ENCODE measurements at regions not wholly inside any gene's neighbourhood (a gene's known extent, or its start where the extent isn't known, plus 50 kb on each side); places are given as distances from the start of the nearest gene placed in this dataset.

- no peaks in the 10 kb centered on the region for H3K9me2 ChIP-seq
- no peak overlapping the region for H3K27ac ChIP-seq (ENCODE audit: low read depth in 2 of 2, low read length in 1 of 2)
- ChIA-PET CTCF (interaction anchor here (0.8 to 0.9 kb wide), 2 partner anchors 8 to 11 kb away, joined by 3 read pairs; no protein-coding TSS in a partner anchor), POLR2A (no interaction called here)
- WGBS (ENCODE audit: low lambda C conversion rate), result 49% methylated on average over 3 of the region's 7 CpGs
- DNase-seq, result no peak
- no peaks in the 10 kb centered on the region for H3K36me3 ChIP-seq (replicated peaks in 1 of 2; ENCODE audit: control insufficient read depth in 1 of 2, insufficient read depth in 2 of 2, low read length in 1 of 2)
- no peaks in the 10 kb centered on the region for H3K27me3 ChIP-seq (ENCODE audit: insufficient read depth)
- H3K4me2 ChIP-seq, result no peak overlapping the region
- no peak overlapping the region for H3K4me3 ChIP-seq (ENCODE audit: low read depth in 2 of 2, low read length in 1 of 2)
- no peaks in the 10 kb centered on the region for H3F3A ChIP-seq (replicated peaks; ENCODE audit: insufficient read depth)
- no peaks in the 10 kb centered on the region for H3K9me3 ChIP-seq
- no peaks in the 10 kb centered on the region for H4K20me1 ChIP-seq (ENCODE audit: insufficient read depth)
- no peak overlapping the region for H3K9ac ChIP-seq
- H2AFZ ChIP-seq (ENCODE audit: low read depth), result no peak overlapping the region
- H3K4me1 ChIP-seq (ENCODE audit: control insufficient read depth in 1 of 2, insufficient read depth in 2 of 2, low read depth in 1 of 2, low read length in 1 of 2), result no peaks in the 10 kb centered on the region
- H3K79me2 ChIP-seq (ENCODE audit: insufficient read depth), result no peaks in the 10 kb centered on the region
- TF ChIP-seq, protein P1, sequence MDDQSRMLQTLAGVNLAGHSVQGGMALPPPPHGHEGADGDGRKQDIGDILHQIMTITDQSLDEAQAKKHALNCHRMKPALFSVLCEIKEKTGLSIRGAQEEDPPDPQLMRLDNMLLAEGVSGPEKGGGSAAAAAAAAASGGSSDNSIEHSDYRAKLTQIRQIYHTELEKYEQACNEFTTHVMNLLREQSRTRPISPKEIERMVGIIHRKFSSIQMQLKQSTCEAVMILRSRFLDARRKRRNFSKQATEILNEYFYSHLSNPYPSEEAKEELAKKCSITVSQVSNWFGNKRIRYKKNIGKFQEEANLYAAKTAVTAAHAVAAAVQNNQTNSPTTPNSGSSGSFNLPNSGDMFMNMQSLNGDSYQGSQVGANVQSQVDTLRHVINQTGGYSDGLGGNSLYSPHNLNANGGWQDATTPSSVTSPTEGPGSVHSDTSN (IDR thresholded peaks at IDR 0.05), result no peak
- TF ChIP-seq YY1 (IDR thresholded peaks at IDR 0.05; ENCODE audit: low read depth) (no peak), TEAD4 (IDR thresholded peaks at IDR 0.05; ENCODE audit: borderline replicate concordance, insufficient read depth) (no peak), GATA2 (CRISPR knock-in tag; IDR thresholded peaks at IDR 0.05) (no peak), NFIC (IDR thresholded peaks at IDR 0.05; ENCODE audit: borderline replicate concordance) (no peak), RAD21 (IDR thresholded peaks at IDR 0.05; ENCODE audit: low read length) (no peak), SMC3 (IDR thresholded peaks at IDR 0.05; ENCODE audit: low read depth, low read length) (no peak)
These were observed 521.5 kb upstream of the RAB6C start for GRCh38 chr2:129458006-129458405.

DNA sequence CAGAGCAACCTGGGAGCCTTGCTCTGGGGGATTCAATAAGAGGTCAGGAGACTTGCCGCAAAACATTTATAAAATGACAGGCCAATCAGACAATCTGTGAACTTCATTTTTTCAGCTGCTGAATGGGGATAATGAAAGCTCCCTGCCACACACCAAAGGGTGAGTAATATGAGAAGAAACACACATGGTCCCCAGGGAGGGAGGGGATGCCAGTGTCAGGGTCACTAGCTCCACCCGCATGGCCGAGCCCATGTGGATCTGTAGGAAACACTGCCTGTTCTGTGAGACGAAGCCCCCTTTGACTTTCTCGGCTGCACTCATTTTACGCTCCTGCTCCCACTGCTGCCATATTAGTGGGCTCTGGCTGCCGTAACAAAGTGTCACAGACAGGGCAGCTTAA is 521.0 kb upstream of the RAB6C start:
- no peaks in the 10 kb centered on the region for H3K27me3 ChIP-seq (ENCODE audit: insufficient read depth)
- no peak for DNase-seq
- H3K79me2 ChIP-seq (ENCODE audit: insufficient read depth), result no peaks in the 10 kb centered on the region
- no peaks in the 10 kb centered on the region for H3K9me3 ChIP-seq
- H3K4me3 ChIP-seq (ENCODE audit: low read depth in 2 of 2, low read length in 1 of 2), result no peak overlapping the region
- H2AFZ ChIP-seq (ENCODE audit: low read depth), result no peak overlapping the region
- no peaks in the 10 kb centered on the region for H3K4me1 ChIP-seq (ENCODE audit: control insufficient read depth in 1 of 2, insufficient read depth in 2 of 2, low read depth in 1 of 2, low read length in 1 of 2)
- H3K9ac ChIP-seq, result no peak overlapping the region
- H3K4me2 ChIP-seq, result no peak overlapping the region
- H3K36me3 ChIP-seq (replicated peaks in 1 of 2; ENCODE audit: control insufficient read depth in 1 of 2, insufficient read depth in 2 of 2, low read length in 1 of 2), result no peaks in the 10 kb centered on the region
- H3F3A ChIP-seq (replicated peaks; ENCODE audit: insufficient read depth), result no peaks in the 10 kb centered on the region
- ChIA-PET CTCF (interaction anchor here (0.8 to 0.9 kb wide), 2 partner anchors 8 to 12 kb away, joined by 3 read pairs; no protein-coding TSS in a partner anchor), POLR2A (no interaction called here)
- 77% methylated on average over 6 of the region's 7 CpGs for WGBS (ENCODE audit: low lambda C conversion rate)
- no peak overlapping the region for H3K27ac ChIP-seq (ENCODE audit: low read depth in 2 of 2, low read length in 1 of 2)
- H3K9me2 ChIP-seq, result no peaks in the 10 kb centered on the region
- no peaks in the 10 kb centered on the region for H4K20me1 ChIP-seq (ENCODE audit: insufficient read depth)
- TF ChIP-seq, protein P2, sequence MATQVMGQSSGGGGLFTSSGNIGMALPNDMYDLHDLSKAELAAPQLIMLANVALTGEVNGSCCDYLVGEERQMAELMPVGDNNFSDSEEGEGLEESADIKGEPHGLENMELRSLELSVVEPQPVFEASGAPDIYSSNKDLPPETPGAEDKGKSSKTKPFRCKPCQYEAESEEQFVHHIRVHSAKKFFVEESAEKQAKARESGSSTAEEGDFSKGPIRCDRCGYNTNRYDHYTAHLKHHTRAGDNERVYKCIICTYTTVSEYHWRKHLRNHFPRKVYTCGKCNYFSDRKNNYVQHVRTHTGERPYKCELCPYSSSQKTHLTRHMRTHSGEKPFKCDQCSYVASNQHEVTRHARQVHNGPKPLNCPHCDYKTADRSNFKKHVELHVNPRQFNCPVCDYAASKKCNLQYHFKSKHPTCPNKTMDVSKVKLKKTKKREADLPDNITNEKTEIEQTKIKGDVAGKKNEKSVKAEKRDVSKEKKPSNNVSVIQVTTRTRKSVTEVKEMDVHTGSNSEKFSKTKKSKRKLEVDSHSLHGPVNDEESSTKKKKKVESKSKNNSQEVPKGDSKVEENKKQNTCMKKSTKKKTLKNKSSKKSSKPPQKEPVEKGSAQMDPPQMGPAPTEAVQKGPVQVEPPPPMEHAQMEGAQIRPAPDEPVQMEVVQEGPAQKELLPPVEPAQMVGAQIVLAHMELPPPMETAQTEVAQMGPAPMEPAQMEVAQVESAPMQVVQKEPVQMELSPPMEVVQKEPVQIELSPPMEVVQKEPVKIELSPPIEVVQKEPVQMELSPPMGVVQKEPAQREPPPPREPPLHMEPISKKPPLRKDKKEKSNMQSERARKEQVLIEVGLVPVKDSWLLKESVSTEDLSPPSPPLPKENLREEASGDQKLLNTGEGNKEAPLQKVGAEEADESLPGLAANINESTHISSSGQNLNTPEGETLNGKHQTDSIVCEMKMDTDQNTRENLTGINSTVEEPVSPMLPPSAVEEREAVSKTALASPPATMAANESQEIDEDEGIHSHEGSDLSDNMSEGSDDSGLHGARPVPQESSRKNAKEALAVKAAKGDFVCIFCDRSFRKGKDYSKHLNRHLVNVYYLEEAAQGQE (IDR thresholded peaks at IDR 0.05; ENCODE audit: low read depth, low read length), result no peak
- TF ChIP-seq EP300 (IDR thresholded peaks at IDR 0.05; ENCODE audit: borderline replicate concordance in 1 of 2, low read depth in 1 of 2, low read length in 1 of 2) (no peak), SIN3A (IDR thresholded peaks at IDR 0.05; ENCODE audit: borderline replicate concordance, low read depth, low read length) (no peak), TEAD4 (IDR thresholded peaks at IDR 0.05; ENCODE audit: borderline replicate concordance, insufficient read depth) (no peak), POLR2AphosphoS5 (IDR thresholded peaks at IDR 0.05; ENCODE audit: low read depth, low read length) (no peak), TCF12 (IDR thresholded peaks at IDR 0.05) (no peak), MXI1 (IDR thresholded peaks at IDR 0.05; ENCODE audit: low read depth, low read length) (no peak), FOSL2 (IDR thresholded peaks at IDR 0.05; ENCODE audit: borderline replicate concordance, low read depth) (no peak), CHD2 (IDR thresholded peaks at IDR 0.05; ENCODE audit: low read length, partially characterized antibody) (no peak), EZH2phosphoT487 (IDR thresholded peaks at IDR 0.05; ENCODE audit: borderline replicate concordance, low read depth) (no peak), YY1 (IDR thresholded peaks at IDR 0.05; ENCODE audit: low read depth) (no peak), ZBTB33 (IDR thresholded peaks at IDR 0.05; ENCODE audit: borderline replicate concordance, low read depth) (no peak), FOXJ3 (CRISPR knock-in tag; IDR thresholded peaks at IDR 0.05) (no peak)
- TF ChIP-seq, protein P3, sequence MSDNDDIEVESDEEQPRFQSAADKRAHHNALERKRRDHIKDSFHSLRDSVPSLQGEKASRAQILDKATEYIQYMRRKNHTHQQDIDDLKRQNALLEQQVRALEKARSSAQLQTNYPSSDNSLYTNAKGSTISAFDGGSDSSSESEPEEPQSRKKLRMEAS (IDR thresholded peaks at IDR 0.05; ENCODE audit: low read depth), result no peak
- TF ChIP-seq, protein P4, sequence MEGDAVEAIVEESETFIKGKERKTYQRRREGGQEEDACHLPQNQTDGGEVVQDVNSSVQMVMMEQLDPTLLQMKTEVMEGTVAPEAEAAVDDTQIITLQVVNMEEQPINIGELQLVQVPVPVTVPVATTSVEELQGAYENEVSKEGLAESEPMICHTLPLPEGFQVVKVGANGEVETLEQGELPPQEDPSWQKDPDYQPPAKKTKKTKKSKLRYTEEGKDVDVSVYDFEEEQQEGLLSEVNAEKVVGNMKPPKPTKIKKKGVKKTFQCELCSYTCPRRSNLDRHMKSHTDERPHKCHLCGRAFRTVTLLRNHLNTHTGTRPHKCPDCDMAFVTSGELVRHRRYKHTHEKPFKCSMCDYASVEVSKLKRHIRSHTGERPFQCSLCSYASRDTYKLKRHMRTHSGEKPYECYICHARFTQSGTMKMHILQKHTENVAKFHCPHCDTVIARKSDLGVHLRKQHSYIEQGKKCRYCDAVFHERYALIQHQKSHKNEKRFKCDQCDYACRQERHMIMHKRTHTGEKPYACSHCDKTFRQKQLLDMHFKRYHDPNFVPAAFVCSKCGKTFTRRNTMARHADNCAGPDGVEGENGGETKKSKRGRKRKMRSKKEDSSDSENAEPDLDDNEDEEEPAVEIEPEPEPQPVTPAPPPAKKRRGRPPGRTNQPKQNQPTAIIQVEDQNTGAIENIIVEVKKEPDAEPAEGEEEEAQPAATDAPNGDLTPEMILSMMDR (IDR thresholded peaks at IDR 0.05), result no peak

Data from SK-N-SH (cell line).